ENCODE measurements at regions not wholly inside any gene's neighbourhood (a gene's known extent, or its start where the extent isn't known, plus 50 kb on each side); places are given as distances from the start of the nearest gene placed in this dataset.
A peak's percentile ranks its signal among the peaks of the same experiment; 100 is the strongest.

DNA sequence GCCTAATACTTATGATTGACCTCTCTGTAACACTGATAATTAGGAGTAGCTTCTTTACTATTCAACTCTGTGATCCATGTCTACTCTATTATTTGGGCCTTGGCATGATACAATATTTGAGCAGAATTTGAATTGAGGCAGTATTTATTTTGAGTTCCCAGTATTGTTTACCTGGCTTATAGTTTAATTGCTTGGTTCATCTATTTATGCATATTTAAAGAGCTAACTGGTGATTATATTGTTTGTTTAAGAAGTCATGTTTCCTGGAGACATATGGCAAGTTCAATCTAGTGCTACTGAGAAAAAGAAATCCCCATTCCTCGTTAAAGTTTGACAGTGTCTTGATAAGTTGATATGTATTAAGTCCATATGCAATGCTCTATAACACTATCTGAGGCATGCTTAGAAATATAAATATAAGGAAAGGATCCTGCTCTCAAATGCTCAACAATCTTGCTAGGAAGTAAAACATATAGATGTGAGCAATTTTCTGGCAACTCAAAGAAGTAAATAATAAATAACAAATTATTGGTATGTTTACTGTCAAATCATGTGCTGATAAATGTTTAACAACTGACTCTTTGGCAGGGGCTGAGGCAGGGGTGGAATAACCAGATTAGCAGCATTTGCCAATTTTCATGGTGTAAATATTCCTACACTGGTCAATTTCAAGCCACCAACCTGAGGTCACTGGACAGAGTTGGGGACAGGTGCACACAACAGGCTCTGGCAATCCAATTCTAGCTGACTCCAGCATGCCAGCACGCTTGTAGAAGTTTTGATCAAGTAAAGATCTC is 430.2 kb upstream of the PIK3C3 start:
- intact Hi-C loops (cut with DNase I), result no loop called here
- ATAC-seq, result no peak

DNA sequence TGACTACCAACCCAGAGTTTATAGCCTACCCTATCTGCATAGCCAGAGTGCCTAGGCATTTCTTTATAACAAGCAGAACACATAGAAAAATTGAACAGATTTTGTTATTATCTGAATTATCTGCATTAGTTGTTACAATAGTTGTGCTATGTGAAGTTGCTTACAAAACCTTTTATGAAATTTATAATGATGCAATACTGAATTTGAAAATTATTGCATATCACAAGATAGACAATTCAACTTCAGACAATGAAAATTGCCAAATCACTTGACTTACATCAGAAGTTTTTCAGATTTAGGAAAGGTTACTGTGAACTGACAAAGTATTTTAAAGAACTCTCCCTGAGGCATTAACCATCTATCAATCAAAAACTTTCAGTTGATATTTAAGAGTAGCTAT is 437.9 kb upstream of the PIK3C3 start:
- ATAC-seq (no peak), DNase-seq (ENCODE audit: low spot score) (no peak)
- intact Hi-C loops (cut with DNase I), result no loop called here

More for the DNA sequence above, 430.2 kb upstream of the PIK3C3 start:
- DNase-seq (ENCODE audit: low spot score), result no peak

DNA sequence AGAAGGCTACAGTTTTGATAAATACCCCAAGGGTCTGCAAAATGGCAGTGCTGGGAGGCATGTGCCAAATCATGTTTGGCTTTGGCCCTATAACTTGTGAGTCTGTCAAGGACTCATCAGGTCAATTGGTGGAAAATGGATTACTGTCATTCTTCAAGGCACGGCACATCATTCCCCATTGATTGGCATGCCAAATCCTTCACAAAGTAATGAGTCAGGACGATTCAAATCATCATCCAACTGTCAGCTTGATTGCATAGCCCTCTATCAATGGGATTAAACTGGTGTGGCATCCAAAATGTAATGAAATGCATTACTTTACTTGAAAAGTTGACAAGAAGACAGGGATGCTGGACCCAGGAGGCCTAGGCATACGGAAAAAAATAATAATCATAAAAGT is 441.6 kb upstream of the PIK3C3 start:
- intact Hi-C loops (cut with DNase I), result no loop called here
- DNase-seq (ENCODE audit: low spot score), result no peak
- no peak for ATAC-seq

GRCh38 chr18:41504316-41504715 is 450.7 kb upstream of the PIK3C3 start:
- ATAC-seq (no peak), DNase-seq (ENCODE audit: low spot score) (no peak)
- intact Hi-C loops (cut with DNase I), result no loop called here

GRCh38 chr18:41501848-41502247 is 453.2 kb upstream of the PIK3C3 start:
- ATAC-seq, result no peak
- DNase-seq (ENCODE audit: low spot score), result no peak
- intact Hi-C loops (cut with DNase I), result no loop called here

DNA sequence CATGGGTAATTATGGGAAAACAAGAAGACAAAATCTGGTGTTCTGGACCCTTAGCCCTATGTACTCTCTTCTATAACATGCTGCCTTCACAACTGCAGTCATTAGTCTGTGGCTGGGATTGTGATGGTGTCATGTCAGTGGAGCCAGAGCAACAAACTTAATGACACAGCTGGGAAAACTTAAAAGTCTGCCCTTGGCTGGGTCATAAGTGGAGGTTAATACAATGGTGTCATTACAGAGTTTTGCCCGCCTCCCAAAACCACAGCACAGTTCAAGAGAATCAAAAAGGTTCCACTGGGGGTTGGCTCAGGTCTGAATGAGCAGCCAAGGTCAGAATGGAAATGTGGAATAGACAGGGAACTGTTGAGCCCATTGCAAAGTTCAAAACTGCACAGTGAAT is 455.7 kb upstream of the PIK3C3 start:
- peak; percentile 53 for ATAC-seq
- DNase-seq (ENCODE audit: low spot score), result no peak
- intact Hi-C loops (cut with DNase I), result no loop called here

DNA sequence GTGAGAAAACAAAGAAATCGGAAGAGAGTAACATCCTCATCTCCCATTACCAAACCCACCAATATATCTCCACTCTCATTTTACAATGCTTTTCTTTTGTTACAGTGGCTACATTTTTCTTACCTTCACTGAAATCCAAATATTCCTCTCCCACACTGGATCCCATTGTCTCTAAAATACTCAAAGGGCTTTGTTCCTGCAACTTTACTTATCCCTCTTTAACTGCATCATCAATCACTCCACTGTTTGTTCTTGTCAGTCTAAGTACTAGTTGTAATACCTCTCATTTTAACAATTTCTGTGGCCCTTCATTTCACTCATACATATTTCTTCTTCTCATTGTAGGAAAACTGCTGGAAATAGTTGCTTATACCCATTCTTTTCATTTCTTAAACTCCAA is 464.2 kb upstream of the PIK3C3 start:
- intact Hi-C loops (cut with DNase I), result no loop called here
- ATAC-seq (no peak), DNase-seq (ENCODE audit: low spot score) (no peak)

- ATAC-seq, result no peak
Observed at GRCh38 chr18:41486575-41486974, 468.5 kb upstream of the PIK3C3 start.

GRCh38 chr18:41484069-41484468 is 471.0 kb upstream of the PIK3C3 start:
- ATAC-seq (no peak), DNase-seq (ENCODE audit: low spot score) (no peak)
- intact Hi-C loops (cut with DNase I), result no loop called here

More at GRCh38 chr18:41486575-41486974, 468.5 kb upstream of the PIK3C3 start:
- DNase-seq (ENCODE audit: low spot score), result no peak
- intact Hi-C loops (cut with DNase I), result no loop called here

- DNase-seq (ENCODE audit: low spot score) (no peak), ATAC-seq (no peak)
- intact Hi-C loops (cut with DNase I), result no loop called here
Observed at GRCh38 chr18:41482501-41482900, 472.5 kb upstream of the PIK3C3 start.

GRCh38 chr18:41466436-41467160 is 488.4 kb upstream of the PIK3C3 start:
- ATAC-seq, result no peak
- intact Hi-C loops (cut with DNase I), result no loop called here
- DNase-seq (ENCODE audit: low spot score), result no peak

DNA sequence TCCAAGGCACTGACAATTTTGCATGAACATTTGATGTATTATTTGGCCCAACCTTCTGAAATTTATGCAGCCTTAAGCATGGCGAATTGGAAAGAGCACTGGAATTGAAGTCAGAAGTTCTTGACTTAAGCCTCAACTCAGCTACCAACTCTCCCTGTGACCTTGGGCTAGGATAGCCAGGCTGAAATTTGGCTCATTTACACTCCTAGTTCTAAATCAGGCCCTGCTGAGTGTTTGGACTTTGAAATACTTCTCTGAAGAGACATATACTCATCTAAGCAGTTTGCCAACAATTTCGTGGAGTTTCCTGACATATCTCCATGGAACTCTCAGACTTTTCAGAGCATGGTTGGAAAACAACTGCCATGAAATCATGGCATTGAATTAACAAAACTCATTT is 489.6 kb upstream of the PIK3C3 start:
- ATAC-seq (no peak), DNase-seq (ENCODE audit: low spot score) (no peak)
- intact Hi-C loops (cut with DNase I), result no loop called here

- intact Hi-C loops (cut with DNase I), result no loop called here
- DNase-seq (ENCODE audit: low spot score) (no peak), ATAC-seq (no peak)
Observed at GRCh38 chr18:41464278-41464677, 490.8 kb upstream of the PIK3C3 start.

DNA sequence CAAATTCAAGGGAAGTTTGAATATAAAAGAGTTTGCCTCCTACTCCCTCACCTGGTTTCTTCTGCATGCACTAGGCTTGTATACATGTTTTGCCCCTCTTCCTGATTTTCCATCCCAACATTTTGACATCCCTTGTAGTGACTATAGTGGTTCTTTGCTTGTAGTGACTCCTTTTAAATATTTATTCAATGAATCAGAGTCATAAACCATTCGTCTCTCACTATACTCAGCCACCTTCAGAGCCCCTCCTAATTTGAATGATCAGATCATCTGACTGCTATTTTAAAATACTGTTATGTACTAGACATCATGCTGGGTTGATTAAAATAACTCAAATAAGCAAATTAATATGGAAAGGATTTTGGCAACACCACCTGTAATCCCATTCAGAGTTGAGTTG is 492.1 kb upstream of the PIK3C3 start:
- intact Hi-C loops (cut with DNase I), result no loop called here
- ATAC-seq, result no peak
- no peak for DNase-seq (ENCODE audit: low spot score)

DNA sequence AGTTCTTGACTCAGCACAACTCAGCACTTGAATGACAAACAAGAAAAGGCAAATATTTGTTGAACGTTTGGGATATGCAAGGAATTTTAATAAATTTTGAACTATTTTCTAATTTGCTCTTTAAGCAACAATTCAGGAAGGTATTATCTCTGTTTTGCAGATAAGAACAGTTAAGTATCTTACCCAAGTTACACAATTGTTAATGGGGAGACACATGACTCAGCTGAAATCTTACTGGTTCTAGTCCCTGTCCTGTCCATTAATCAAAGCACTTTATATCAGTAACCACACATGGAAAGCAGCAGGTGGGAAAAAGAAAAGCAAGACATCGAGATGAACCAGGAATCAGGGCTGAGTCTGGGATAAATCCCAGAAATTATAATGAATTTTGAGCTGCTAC is 493.9 kb upstream of the PIK3C3 start:
- ATAC-seq, result no peak
- intact Hi-C loops (cut with DNase I), result no loop called here

GRCh38 chr18:41459656-41460055 is 495.4 kb upstream of the PIK3C3 start:
- DNase-seq (ENCODE audit: low spot score) (no peak), ATAC-seq (no peak)
- intact Hi-C loops (cut with DNase I), result no loop called here

More for the DNA sequence above, 493.9 kb upstream of the PIK3C3 start:
- no peak for DNase-seq (ENCODE audit: low spot score)

DNA sequence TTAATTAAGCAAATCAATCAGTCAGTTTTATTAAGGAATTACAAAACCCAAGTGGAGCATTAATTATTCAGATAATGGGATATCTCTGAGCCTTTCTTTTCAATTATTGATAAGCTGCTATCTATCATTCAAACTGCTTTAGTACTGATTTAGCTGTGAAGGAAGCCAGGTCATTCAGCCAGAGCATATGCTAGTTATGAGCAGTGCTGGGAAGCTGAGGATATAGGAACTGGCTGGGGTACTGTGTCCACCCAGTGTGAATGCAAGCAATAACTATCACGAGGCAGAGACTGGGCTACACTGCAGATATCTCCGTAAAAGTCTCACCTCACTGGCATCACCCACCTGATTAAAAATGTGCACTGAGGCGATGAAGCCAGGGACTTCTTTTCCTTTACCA is 496.7 kb upstream of the PIK3C3 start:
- ATAC-seq, result no peak
- intact Hi-C loops (cut with DNase I), result no loop called here
- DNase-seq (ENCODE audit: low spot score), result no peak

DNA sequence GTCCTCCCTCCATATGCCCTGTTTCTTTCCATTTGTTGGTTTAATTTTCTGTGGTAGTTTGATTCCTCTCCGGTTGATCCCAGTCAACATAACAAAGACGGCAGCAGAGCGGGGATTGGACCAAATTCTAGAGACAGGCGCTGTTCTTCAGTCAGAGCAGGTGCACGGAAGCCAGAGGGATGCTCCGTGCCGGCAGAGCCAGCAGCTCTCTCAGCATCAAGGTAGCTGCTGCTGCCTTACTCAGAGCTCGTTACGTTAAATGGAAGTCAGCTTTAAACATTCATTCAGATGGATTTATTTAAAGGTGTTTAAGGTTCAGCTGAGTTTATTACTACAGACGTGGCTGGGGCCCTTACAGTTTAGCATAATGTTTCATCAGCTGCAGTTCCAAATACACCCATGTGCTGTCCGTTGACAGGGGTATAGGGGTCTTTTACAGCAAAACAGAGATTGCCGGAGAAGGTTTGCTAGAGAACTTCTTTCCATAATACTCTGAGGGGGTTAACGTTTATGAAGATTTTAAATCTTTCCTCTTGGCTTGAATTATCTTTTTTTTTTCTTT is 497.2 kb upstream of the PIK3C3 start:
- ATAC-seq (no peak), DNase-seq (ENCODE audit: low spot score) (no peak)
- intact Hi-C loops (cut with DNase I), result no loop called here

- DNase-seq (ENCODE audit: low spot score) (no peak), ATAC-seq (no peak)
- intact Hi-C loops (cut with DNase I), result no loop called here
Observed at GRCh38 chr18:41456831-41457230, 498.2 kb upstream of the PIK3C3 start.

DNA sequence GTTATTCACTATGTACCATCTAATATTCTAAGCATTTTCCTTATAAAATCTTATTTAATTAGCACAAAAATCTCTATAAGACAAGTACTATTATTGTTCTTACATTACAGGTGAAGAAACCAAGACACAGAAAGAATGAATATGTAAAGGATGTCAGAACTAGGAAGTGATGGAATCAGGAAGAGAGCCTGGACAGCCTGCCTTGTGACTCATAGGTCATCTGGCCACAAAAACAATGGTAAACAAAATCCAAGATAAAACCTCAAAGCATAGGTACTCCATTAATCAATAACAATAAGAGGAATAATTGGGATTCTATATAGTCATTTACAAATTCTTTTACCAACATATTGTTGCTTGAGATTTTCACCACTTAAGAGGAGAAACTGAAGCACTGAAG is 505.4 kb upstream of the PIK3C3 start:
- DNase-seq (ENCODE audit: low spot score) (no peak), ATAC-seq (no peak)
- intact Hi-C loops (cut with DNase I), result no loop called here
